ENCODE measurements at regions not wholly inside any gene's neighbourhood (a gene's known extent, or its start where the extent isn't known, plus 50 kb on each side); places are given as distances from the start of the nearest gene placed in this dataset.
A peak's percentile ranks its signal among the peaks of the same experiment; 100 is the strongest.

GRCh38 chr2:76464310-76464709 is 753.6 kb upstream of the GCFC2 start:
- Histone ChIP-seq H3K79me2 (ENCODE audit: insufficient read depth, low read length) (no peaks in the 10 kb centered on the region), H3K4me2 (ENCODE audit: low read depth, low read length) (no peak overlapping the region), H3K9me3 (ENCODE audit: low read length) (no peaks in the 10 kb centered on the region), H2AFZ (ENCODE audit: low read length) (no peak overlapping the region), H3K9ac (ENCODE audit: insufficient read depth, low read depth, low read length) (no peak overlapping the region), H3K36me3 (replicated peaks in 1 of 2; ENCODE audit: control insufficient read depth in 1 of 2, insufficient read depth in 2 of 2, low read length in 2 of 2) (no peaks in the 10 kb centered on the region), H3K27me3 (ENCODE audit: control insufficient read depth in 1 of 2, insufficient read depth in 2 of 2, low read length in 2 of 2) (no peaks in the 10 kb centered on the region), H4K20me1 (ENCODE audit: insufficient read depth, low read length) (no peaks in the 10 kb centered on the region), H3K4me1 (ENCODE audit: insufficient read depth, low read length) (no peaks in the 10 kb centered on the region), H3K4me3 (replicated peaks in 1 of 3; ENCODE audit: insufficient read depth in 1 of 3, low read depth in 2 of 3, low read length in 3 of 3) (no peak overlapping the region), H3K27ac (ENCODE audit: extremely low read length, insufficient read depth, low read length) (no peak overlapping the region)
- in situ Hi-C loops (cut with HindIII; ENCODE audit: extremely low pct_ligation_motif_present, low pct_unique_long_range_greater_than_20kb) (no loop called here), intact Hi-C loops (cut with micrococcal nuclease; ENCODE audit: unreplicated experiment) (no loop called here)
- ATAC-seq (no peak), DNase-seq (ENCODE audit: low spot score) (no peak), FAIRE-seq (no peak)
- no peak for TF ChIP-seq ZBTB39 (CRISPR knock-in tag; IDR thresholded peaks at IDR 0.05)
- no peak for TF ChIP-seq ELF3 (CRISPR knock-in tag; IDR thresholded peaks at IDR 0.05)
- peak; percentile 65 for TF ChIP-seq STAG1 (CRISPR knock-in tag; IDR thresholded peaks at IDR 0.05)
- no peak for TF ChIP-seq ZNF44 (CRISPR knock-in tag; IDR thresholded peaks at IDR 0.05)
- no peak for TF ChIP-seq ZUFSP (CRISPR knock-in tag; IDR thresholded peaks at IDR 0.05; ENCODE audit: borderline replicate concordance)
- no peak for TF ChIP-seq LRRFIP1 (CRISPR knock-in tag; conservative IDR thresholded peaks at IDR 0.05)
- TF ChIP-seq CEBPG (CRISPR knock-in tag; IDR thresholded peaks at IDR 0.05) = no peak
- peak; percentile 42 for TF ChIP-seq CTCF (CRISPR knock-in tag; IDR thresholded peaks at IDR 0.05)
- TF ChIP-seq RORA (CRISPR knock-in tag; IDR thresholded peaks at IDR 0.05) = no peak
- TF ChIP-seq ZNF781 (CRISPR knock-in tag; IDR thresholded peaks at IDR 0.05; ENCODE audit: borderline replicate concordance, not compliant biosample characterization) = no peak
- BruUV-seq (replicated peaks) = no TSS peak
- 7% methylated on average over 2 of the region's 2 CpGs for WGBS (ENCODE audit: low lambda C conversion rate)
- ChIA-PET CTCF (ENCODE audit: low intra/inter-chr PET ratio, low total read pairs) (no interaction called here), POLR2A (no interaction called here)
